ENCODE measurements at regions not wholly inside any gene's neighbourhood (a gene's known extent, or its start where the extent isn't known, plus 50 kb on each side); places are given as distances from the start of the nearest gene placed in this dataset.
"Not testable (repeated sequence)": the region's sequence is repeated elsewhere in the genome, so short reads cannot be mapped to it uniquely, and the experiment has no call there.

- no peak for DNase-seq
- Mint-ChIP-seq H3K27ac (no peak overlapping the region), H3K27me3 (peaks cover 9% of the 10 kb centered on the region), H3K4me1 (ENCODE audit: low read depth) (no peaks in the 10 kb centered on the region), H3K9me3 (no peaks in the 10 kb centered on the region), H3K36me3 (no peaks in the 10 kb centered on the region), H3K4me3 (no peak overlapping the region)
- CTCF ChIA-PET = no interaction called here
- intact Hi-C loops (cut with micrococcal nuclease) = no loop called here
- POLR2A ChIA-PET = no interaction called here
Measured at GRCh38 chr11:71095294-71095850, 157.0 kb downstream of the SHANK2 start.

- Mint-ChIP-seq H3K9me3 (no peaks in the 10 kb centered on the region), H3K4me1 (ENCODE audit: low read depth) (no peaks in the 10 kb centered on the region)
- CTCF ChIA-PET = no interaction called here
Measured at GRCh38 chr11:71094296-71095077, 157.9 kb downstream of the SHANK2 start.

GRCh38 chr11:71093783-71094182 is 158.6 kb downstream of the SHANK2 start:
- Mint-ChIP-seq H3K27ac (no peak overlapping the region), H3K36me3 (no peaks in the 10 kb centered on the region), H3K4me3 (no peak overlapping the region), H3K4me1 (ENCODE audit: low read depth) (no peaks in the 10 kb centered on the region), H3K9me3 (no peaks in the 10 kb centered on the region), H3K27me3 (peaks cover 8% of the 10 kb centered on the region)
- POLR2A ChIA-PET = no interaction called here
- DNase-seq = no peak
- intact Hi-C loops (cut with micrococcal nuclease) = no loop called here
- CTCF ChIA-PET = no interaction called here

More at GRCh38 chr11:71094296-71095077, 157.9 kb downstream of the SHANK2 start:
- intact Hi-C loops (cut with micrococcal nuclease) = no loop called here
- H3K27ac Mint-ChIP-seq = no peak overlapping the region
- DNase-seq = no peak
- no peak overlapping the region for H3K4me3 Mint-ChIP-seq
- H3K36me3 Mint-ChIP-seq = no peaks in the 10 kb centered on the region
- POLR2A ChIA-PET = no interaction called here
- H3K27me3 Mint-ChIP-seq = peaks cover 8% of the 10 kb centered on the region

DNA sequence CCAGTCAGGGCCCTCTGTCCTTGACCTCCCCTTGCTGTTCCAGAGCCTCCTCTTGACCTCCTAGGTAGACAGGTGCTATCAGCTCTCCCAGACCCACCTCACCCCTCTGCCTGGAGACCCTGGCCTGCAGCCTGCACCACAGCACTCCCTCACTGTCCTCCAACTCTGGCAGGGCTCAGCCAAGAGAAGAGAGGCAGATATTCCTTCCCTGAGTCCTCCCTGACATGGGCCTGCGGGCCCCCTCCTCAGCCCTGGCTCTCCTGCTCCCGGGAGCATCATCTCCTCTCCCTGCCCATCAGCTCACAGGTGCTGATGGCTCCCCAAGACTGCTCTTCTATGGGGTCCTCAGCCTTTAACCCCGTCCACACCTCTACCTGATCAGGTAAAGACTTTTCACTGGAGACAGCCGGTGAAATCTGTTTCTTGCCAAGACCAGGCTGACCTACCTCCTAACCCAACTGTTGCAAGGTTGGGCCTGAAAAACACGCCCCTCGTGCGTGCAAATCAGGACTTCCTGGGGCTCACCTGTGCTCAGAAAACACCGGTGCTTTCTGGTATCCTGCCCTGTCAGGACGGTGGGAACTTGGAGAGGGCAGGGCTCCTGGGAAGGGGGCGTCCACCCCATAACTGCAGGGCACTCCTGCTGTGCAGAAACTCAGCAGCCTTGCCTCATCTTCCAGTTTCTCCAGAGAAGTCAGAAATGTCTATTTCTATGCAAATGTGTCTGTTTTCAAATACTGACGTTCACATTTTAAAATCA is 160.7 kb downstream of the SHANK2 start:
- CTCF ChIA-PET = no interaction called here
- DNase-seq = no peak
- H3K36me3 Mint-ChIP-seq = no peaks in the 10 kb centered on the region
- no peaks in the 10 kb centered on the region for H3K4me1 Mint-ChIP-seq (ENCODE audit: low read depth)
- no peak overlapping the region for H3K4me3 Mint-ChIP-seq
- H3K27me3 Mint-ChIP-seq = peaks cover 8% of the 10 kb centered on the region
- H3K27ac Mint-ChIP-seq = no peak overlapping the region
- intact Hi-C loops (cut with micrococcal nuclease) = no loop called here
- POLR2A ChIA-PET = no interaction called here
- H3K9me3 Mint-ChIP-seq = no peaks in the 10 kb centered on the region

DNA sequence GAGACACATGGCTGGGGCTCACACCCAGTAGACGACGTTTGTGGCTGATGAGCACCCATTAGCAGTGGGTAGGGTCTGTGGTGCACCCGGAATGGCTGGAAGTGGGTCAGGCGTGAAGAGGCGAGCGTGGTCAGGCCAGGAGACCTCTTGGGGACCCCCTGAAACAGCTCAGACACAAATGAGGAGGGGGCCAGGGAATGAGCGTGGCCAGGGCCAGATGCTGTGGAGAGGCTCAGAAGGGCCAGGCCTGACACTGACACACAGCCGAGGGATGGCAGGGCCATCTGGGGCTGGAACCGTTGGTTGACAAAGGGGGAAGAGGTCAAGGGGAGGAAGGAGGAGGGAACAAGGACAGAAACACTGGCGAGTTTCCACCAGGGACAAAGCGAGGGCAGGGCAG is 162.8 kb downstream of the SHANK2 start:
- H3K4me1 Mint-ChIP-seq (ENCODE audit: low read depth) = no peaks in the 10 kb centered on the region
- intact Hi-C loops (cut with micrococcal nuclease) = no loop called here
- no peaks in the 10 kb centered on the region for H3K9me3 Mint-ChIP-seq
- ChIA-PET POLR2A (no interaction called here), CTCF (no interaction called here)
- H3K27ac Mint-ChIP-seq = no peak overlapping the region
- no peak overlapping the region for H3K4me3 Mint-ChIP-seq
- peaks cover 1% of the 10 kb centered on the region for H3K27me3 Mint-ChIP-seq
- DNase-seq = no peak
- no peaks in the 10 kb centered on the region for H3K36me3 Mint-ChIP-seq

DNA sequence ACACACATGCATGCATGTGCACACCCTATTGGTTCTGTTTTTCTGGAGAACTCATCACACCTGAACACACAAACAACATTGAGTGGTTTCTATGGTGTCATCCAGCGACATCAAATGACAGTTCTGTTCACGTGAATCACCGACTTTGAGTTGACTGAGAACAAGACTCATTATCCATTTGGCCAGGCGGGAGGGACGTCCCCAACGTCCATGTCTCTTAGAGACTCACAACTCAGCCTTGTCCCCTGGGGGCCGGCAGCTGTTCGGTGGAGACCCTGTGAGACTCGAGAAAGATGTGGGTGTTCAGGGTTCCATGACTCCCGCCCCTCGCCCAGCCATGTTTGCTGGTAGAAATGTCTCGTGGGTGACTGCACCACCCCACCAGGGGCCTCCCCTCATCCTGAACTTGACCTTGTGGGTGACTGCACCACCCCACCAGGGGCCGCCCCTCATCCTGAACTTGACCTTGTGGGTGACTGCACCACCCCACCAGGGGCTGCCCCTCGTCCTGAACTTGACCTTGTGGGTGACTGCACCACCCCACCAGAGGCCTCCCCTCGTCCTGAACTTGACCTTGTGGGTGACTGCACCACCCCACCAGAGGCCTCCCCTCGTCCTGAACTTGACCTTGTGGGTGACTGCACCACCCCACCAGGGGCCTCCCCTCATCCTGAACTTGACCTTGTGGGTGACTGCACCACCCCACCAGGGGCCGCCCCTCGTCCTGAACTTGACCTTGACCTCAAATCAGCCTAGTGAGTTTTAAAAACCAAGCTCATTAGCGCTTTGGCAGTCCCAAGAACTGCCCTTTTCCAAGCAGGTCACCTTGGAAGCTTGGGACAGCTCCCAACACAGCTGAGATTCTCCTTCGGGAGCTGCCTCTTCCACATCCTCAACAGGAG is 163.8 kb downstream of the SHANK2 start:
- intact Hi-C loops (cut with micrococcal nuclease); CTCF ChIA-PET; H3K4me3 Mint-ChIP-seq; H3K4me1 Mint-ChIP-seq (ENCODE audit: low read depth); POLR2A ChIA-PET; H3K9me3 Mint-ChIP-seq; H3K27me3 Mint-ChIP-seq; H3K27ac Mint-ChIP-seq; H3K36me3 Mint-ChIP-seq; DNase-seq: not testable (repeated sequence)

GRCh38 chr11:71086687-71087258 is 165.6 kb downstream of the SHANK2 start:
- no peak overlapping the region for H3K27ac Mint-ChIP-seq
- DNase-seq = peak; percentile 29
- H3K27me3 Mint-ChIP-seq = peaks cover 4% of the 10 kb centered on the region
- no peaks in the 10 kb centered on the region for H3K36me3 Mint-ChIP-seq
- H3K4me3 Mint-ChIP-seq = no peak overlapping the region
- no peaks in the 10 kb centered on the region for H3K9me3 Mint-ChIP-seq
- POLR2A ChIA-PET = no interaction called here
- no peaks in the 10 kb centered on the region for H3K4me1 Mint-ChIP-seq (ENCODE audit: low read depth)
- intact Hi-C loops (cut with micrococcal nuclease) = no loop called here
- CTCF ChIA-PET = interaction anchor here (1.2 kb wide), 1 partner anchor 257 kb away, joined by 3 read pairs; no protein-coding TSS in a partner anchor

DNA sequence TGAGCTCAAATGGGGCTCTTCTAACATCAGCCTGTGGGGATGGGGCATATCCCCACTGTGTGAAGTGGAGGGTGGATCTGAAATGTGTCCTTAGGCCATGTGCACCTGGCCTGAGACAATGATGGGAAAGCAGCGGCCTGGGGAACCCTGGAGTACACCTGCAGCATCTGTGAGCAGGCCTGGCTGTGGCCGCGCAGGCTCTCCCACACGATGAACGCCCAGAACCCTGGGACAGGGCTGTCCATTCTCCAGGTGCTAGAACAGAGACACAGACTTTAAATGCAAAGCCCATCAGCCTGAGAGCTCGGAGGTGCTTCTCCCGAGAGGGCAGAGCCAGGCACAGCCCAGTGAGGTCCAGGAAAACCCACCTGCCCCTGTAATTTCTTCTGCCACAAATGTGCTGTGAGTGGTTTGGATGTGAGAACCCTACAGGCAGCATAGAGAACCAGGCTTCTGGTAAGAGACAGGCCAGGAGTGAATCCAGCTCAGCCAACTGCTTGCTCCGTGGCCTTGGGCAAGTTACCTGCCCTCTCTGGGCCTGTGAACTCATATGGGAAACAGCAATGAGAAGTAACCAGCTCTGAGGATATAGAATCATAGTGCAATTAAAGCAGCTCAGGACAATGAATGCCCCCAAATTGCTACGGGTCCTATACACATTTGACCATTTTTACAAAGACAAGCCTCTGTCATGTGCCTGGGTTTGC is 167.9 kb downstream of the SHANK2 start:
- Mint-ChIP-seq H3K9me3 (no peaks in the 10 kb centered on the region), H3K27me3 (peaks cover 2% of the 10 kb centered on the region), H3K36me3 (no peaks in the 10 kb centered on the region), H3K4me1 (ENCODE audit: low read depth) (no peaks in the 10 kb centered on the region), H3K27ac (no peak overlapping the region), H3K4me3 (no peak overlapping the region)
- CTCF ChIA-PET = no interaction called here
- DNase-seq = no peak
- POLR2A ChIA-PET = no interaction called here
- intact Hi-C loops (cut with micrococcal nuclease) = no loop called here

DNA sequence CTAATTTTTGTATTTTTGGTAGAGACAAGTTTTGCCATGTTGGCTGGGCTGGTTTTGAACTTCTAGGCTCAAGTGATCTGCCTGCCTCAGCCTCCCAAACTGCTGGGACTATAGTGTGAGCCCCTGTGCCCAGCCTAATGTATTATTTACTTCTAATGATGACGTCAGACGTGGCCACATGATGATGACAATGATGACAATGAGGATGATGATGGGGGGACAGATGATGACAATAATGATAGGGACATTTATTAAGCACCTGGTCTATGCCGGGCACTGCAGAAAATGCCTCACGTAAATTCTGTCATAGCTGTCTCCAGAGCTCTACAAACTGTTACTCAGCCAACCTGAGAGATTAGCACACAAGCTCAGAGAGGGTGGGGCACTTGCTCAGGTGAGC is 169.3 kb downstream of the SHANK2 start:
- POLR2A ChIA-PET = no interaction called here
- CTCF ChIA-PET = interaction anchor here (0.6 kb wide), 1 partner anchor 164 kb away, joined by 3 read pairs; no protein-coding TSS in a partner anchor
- Mint-ChIP-seq H3K4me1 (ENCODE audit: low read depth) (no peaks in the 10 kb centered on the region), H3K9me3 (no peaks in the 10 kb centered on the region), H3K4me3 (no peak overlapping the region), H3K27ac (no peak overlapping the region), H3K27me3 (peaks cover 2% of the 10 kb centered on the region), H3K36me3 (no peaks in the 10 kb centered on the region)
- DNase-seq = no peak
- intact Hi-C loops (cut with micrococcal nuclease) = no loop called here

- POLR2A ChIA-PET = no interaction called here
- Mint-ChIP-seq H3K27ac (no peak overlapping the region), H3K4me1 (ENCODE audit: low read depth) (no peaks in the 10 kb centered on the region), H3K36me3 (no peaks in the 10 kb centered on the region), H3K4me3 (no peak overlapping the region), H3K27me3 (peaks cover 2% of the 10 kb centered on the region), H3K9me3 (no peaks in the 10 kb centered on the region)
- CTCF ChIA-PET = interaction anchor here (0.8 kb wide), 1 partner anchor 19 kb away, joined by 3 read pairs; no protein-coding TSS in a partner anchor
- DNase-seq = no peak
- intact Hi-C loops (cut with micrococcal nuclease) = no loop called here
Measured at GRCh38 chr11:71082454-71082853, 169.9 kb downstream of the SHANK2 start.

DNA sequence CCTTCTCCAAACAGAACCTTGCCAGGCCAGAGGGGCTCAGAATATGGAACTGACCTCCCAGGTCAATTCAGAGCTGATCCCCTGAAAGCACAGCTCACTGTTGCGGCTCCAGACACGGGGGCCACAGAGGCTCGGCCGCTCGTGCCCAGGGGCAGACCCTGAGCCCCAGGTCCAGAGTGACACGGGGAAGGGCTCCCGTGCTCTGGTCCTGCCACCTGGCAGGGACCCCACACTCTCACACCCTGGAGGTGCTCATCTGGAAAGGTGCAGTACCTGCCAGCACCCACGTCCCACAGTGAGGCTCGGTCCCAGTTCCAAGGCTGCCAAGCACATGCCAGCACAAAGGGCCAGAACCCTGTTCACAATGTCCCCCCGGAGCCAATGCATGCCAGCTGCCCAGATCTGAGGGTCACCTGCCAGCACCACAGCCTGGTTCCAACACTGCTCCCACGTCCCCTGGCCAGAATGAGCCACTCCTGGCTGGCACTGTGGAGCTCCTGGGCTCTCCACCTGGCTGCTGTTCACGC is 170.6 kb downstream of the SHANK2 start:
- POLR2A ChIA-PET = no interaction called here
- DNase-seq = no peak
- Mint-ChIP-seq H3K4me1 (ENCODE audit: low read depth) (no peaks in the 10 kb centered on the region), H3K4me3 (no peak overlapping the region), H3K9me3 (no peaks in the 10 kb centered on the region), H3K27me3 (peaks cover 2% of the 10 kb centered on the region), H3K36me3 (no peaks in the 10 kb centered on the region), H3K27ac (no peak overlapping the region)
- CTCF ChIA-PET = interaction anchor here (0.8 kb wide), 1 partner anchor 20 kb away, joined by 3 read pairs; no protein-coding TSS in a partner anchor
- intact Hi-C loops (cut with micrococcal nuclease) = no loop called here

Data from activated CD4-positive, alpha-beta memory T cell treated with anti-CD3 and anti-CD28 coated beads for 36 hours (primary cell).